ENCODE measurements at regions not wholly inside any gene's neighbourhood (a gene's known extent, or its start where the extent isn't known, plus 50 kb on each side); places are given as distances from the start of the nearest gene placed in this dataset.

- Mint-ChIP-seq H3K4me3 (no peak overlapping the region), H3K36me3 (ENCODE audit: low read depth) (no peaks in the 10 kb centered on the region), H3K27me3 (no peaks in the 10 kb centered on the region), H3K27ac (no peak overlapping the region), H3K9me3 (peaks cover 6% of the 10 kb centered on the region), H3K4me1 (ENCODE audit: low read depth) (no peaks in the 10 kb centered on the region)
- Histone ChIP-seq H3K4me1 (ENCODE audit: insufficient read depth, low read length) (no peaks in the 10 kb centered on the region), H3K4me3 (ENCODE audit: low read length) (no peak overlapping the region), H3K36me3 (ENCODE audit: insufficient read depth, low read length) (no peaks in the 10 kb centered on the region), H3K9me3 (ENCODE audit: control insufficient read depth in 1 of 2, insufficient read depth in 1 of 2, low read length in 2 of 2) (no peaks in the 10 kb centered on the region), H3K27me3 (ENCODE audit: control insufficient read depth in 1 of 2, insufficient read depth in 2 of 2, low read length in 2 of 2) (no peaks in the 10 kb centered on the region), H3K27ac (ENCODE audit: low read depth in 1 of 2, low read length in 2 of 2) (no peak overlapping the region)
- DNase-seq (no peak), ATAC-seq (ENCODE audit: poor library complexity) (no peak)
- ChIA-PET CTCF (no interaction called here), POLR2A (no interaction called here)
- TF ChIP-seq, protein P1, sequence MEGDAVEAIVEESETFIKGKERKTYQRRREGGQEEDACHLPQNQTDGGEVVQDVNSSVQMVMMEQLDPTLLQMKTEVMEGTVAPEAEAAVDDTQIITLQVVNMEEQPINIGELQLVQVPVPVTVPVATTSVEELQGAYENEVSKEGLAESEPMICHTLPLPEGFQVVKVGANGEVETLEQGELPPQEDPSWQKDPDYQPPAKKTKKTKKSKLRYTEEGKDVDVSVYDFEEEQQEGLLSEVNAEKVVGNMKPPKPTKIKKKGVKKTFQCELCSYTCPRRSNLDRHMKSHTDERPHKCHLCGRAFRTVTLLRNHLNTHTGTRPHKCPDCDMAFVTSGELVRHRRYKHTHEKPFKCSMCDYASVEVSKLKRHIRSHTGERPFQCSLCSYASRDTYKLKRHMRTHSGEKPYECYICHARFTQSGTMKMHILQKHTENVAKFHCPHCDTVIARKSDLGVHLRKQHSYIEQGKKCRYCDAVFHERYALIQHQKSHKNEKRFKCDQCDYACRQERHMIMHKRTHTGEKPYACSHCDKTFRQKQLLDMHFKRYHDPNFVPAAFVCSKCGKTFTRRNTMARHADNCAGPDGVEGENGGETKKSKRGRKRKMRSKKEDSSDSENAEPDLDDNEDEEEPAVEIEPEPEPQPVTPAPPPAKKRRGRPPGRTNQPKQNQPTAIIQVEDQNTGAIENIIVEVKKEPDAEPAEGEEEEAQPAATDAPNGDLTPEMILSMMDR (IDR thresholded peaks at IDR 0.05): no peak
- intact Hi-C loops (cut with DNase I, micrococcal nuclease): no loop called here
Observed at GRCh38 chr5:125891061-125891725, 532.0 kb upstream of the GRAMD2B start.

- Mint-ChIP-seq H3K27ac (no peak overlapping the region), H3K4me3 (no peak overlapping the region), H3K27me3 (no peaks in the 10 kb centered on the region), H3K36me3 (ENCODE audit: low read depth) (no peaks in the 10 kb centered on the region), H3K9me3 (peaks cover 6% of the 10 kb centered on the region), H3K4me1 (ENCODE audit: low read depth) (no peaks in the 10 kb centered on the region)
- no peaks in the 10 kb centered on the region for H3K27me3 ChIP-seq (ENCODE audit: control insufficient read depth in 1 of 2, insufficient read depth in 2 of 2, low read length in 2 of 2)
- no peak for ATAC-seq (ENCODE audit: poor library complexity)
- CTCF ChIA-PET: no interaction called here
- H3K27ac ChIP-seq (ENCODE audit: low read depth in 1 of 2, low read length in 2 of 2): no peak overlapping the region
- H3K4me1 ChIP-seq (ENCODE audit: insufficient read depth, low read length): no peaks in the 10 kb centered on the region
- intact Hi-C loops (cut with DNase I, micrococcal nuclease): no loop called here
- no peaks in the 10 kb centered on the region for H3K36me3 ChIP-seq (ENCODE audit: insufficient read depth, low read length)
- H3K4me3 ChIP-seq (ENCODE audit: low read length): no peak overlapping the region
- H3K9me3 ChIP-seq (ENCODE audit: control insufficient read depth in 1 of 2, insufficient read depth in 1 of 2, low read length in 2 of 2): no peaks in the 10 kb centered on the region
- POLR2A ChIA-PET: no interaction called here
- TF ChIP-seq, protein P1 (IDR thresholded peaks at IDR 0.05): no peak
- DNase-seq: no peak
Observed at GRCh38 chr5:125894383-125894782, 528.8 kb upstream of the GRAMD2B start.

- DNase-seq (no peak), ATAC-seq (ENCODE audit: poor library complexity) (no peak)
- H3K4me3 ChIP-seq (ENCODE audit: low read length): no peak overlapping the region
- no peaks in the 10 kb centered on the region for H3K27me3 Mint-ChIP-seq
- TF ChIP-seq, protein P1 (IDR thresholded peaks at IDR 0.05): no peak
- no peaks in the 10 kb centered on the region for H3K9me3 ChIP-seq (ENCODE audit: control insufficient read depth in 1 of 2, insufficient read depth in 1 of 2, low read length in 2 of 2)
- no peaks in the 10 kb centered on the region for H3K27me3 ChIP-seq (ENCODE audit: control insufficient read depth in 1 of 2, insufficient read depth in 2 of 2, low read length in 2 of 2)
- ChIA-PET CTCF (interaction anchor here (0.6 kb wide), 1 partner anchor 15 kb away, joined by 3 read pairs; no protein-coding TSS in a partner anchor), POLR2A (no interaction called here)
- no peaks in the 10 kb centered on the region for H3K4me1 ChIP-seq (ENCODE audit: insufficient read depth, low read length)
- no peak overlapping the region for H3K27ac Mint-ChIP-seq
- H3K36me3 Mint-ChIP-seq (ENCODE audit: low read depth): no peaks in the 10 kb centered on the region
- H3K27ac ChIP-seq (ENCODE audit: low read depth in 1 of 2, low read length in 2 of 2): no peak overlapping the region
- no peaks in the 10 kb centered on the region for H3K36me3 ChIP-seq (ENCODE audit: insufficient read depth, low read length)
- no peak overlapping the region for H3K4me3 Mint-ChIP-seq
- H3K4me1 Mint-ChIP-seq (ENCODE audit: low read depth): no peaks in the 10 kb centered on the region
- peaks cover 6% of the 10 kb centered on the region for H3K9me3 Mint-ChIP-seq
- intact Hi-C loops (cut with DNase I, micrococcal nuclease): no loop called here
Observed at GRCh38 chr5:125896368-125896767, 526.8 kb upstream of the GRAMD2B start.

All from CD4-positive, alpha-beta T cell (primary cell).